Gastrocnemius medialis (tissue), 4 donors: ENCODE measurements at regions not wholly inside any gene's neighbourhood (a gene's known extent, or its start where the extent isn't known, plus 50 kb on each side); places are given as distances from the start of the nearest gene placed in this dataset.

Experiments used
- CTCF ChIP-seq, 5 experiments: fragments of 450-650 bp in 3 of 5; fragments of 200-600 bp in 2 of 5; sonication (generic) in 2 of 5; IDR thresholded peaks in 4 of 5; conservative IDR thresholded peaks in 1 of 5; 1 replicate in 4 of 5; 2 replicates in 1 of 5; pipeline ENCODE4 v1.5.1; 2016 to 2019; ENCODE audit warnings: antibody characterized with exemption in 5 of 5, mild to moderate bottlenecking in 3 of 5, moderate library complexity in 3 of 5
- POLR2A ChIP-seq, 2 donors: fragments of 450-650 bp; IDR thresholded peaks; one replicate each; pipeline ENCODE4 v1.6.1; 2017; ENCODE audit warnings: antibody characterized with exemption in 2 of 2, mild to moderate bottlenecking in 2 of 2, moderate library complexity in 2 of 2

DNA sequence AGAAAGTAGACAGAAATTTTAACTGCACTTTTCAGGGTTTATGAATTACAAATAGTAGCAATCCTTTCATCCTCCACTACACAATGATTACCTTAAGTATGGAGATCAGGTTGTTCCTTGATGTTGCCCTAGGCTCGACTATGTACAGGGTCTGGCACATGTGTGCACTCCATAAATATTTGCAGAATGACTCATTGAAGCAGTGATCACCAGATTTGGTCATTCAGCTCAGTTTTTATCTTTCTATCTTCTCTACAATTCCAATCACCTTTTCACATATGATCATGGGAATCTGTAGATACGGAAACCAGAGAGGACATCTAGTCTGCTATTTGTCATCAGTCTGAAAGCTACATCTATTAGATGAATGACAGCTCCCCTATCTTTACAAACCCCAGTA, 171.7 kb upstream of the HCCS start:
- TF ChIP-seq POLR2A (IDR thresholded peaks at IDR 0.05) (no peak), CTCF (IDR thresholded peaks at IDR 0.05 in 4 of 5, conservative IDR thresholded peaks at IDR 0.05 in 1 of 5) (no peak)
